Caco-2 (cell line): ENCODE measurements at regions not wholly inside any gene's neighbourhood (a gene's known extent, or its start where the extent isn't known, plus 50 kb on each side); places are given as distances from the start of the nearest gene placed in this dataset.
"Not testable (repeated sequence)": the region's sequence is repeated elsewhere in the genome, so short reads cannot be mapped to it uniquely, and the experiment has no call there.

Source experiments
- BruUV-seq: library from RNA; stranded (reverse); fragments of 400-500 nt; replicated peaks from 2 replicates; lab custom pipeline; 2021; lab: Mats Ljungman, UMichigan
- CTCF ChIA-PET: fragments of 300-600 bp; sonication (Branson Sonifier 250); formaldehyde crosslinking; loops from one replicate; lab custom pipeline; 2022; ENCODE audit warnings: antibody characterized with exemption; lab: Charles Lee
- POLR2A ChIA-PET: fragments of 300-600 bp; sonication (Branson Sonifier 250); formaldehyde crosslinking; loops from one replicate; lab custom pipeline; 2022; ENCODE audit warnings: antibody characterized with exemption; lab: Charles Lee
- DNase-seq, 2 experiments: peaks; one replicate each; pipeline versions ENCODE4 v3.0.0 to v3.0.0-alpha.2; 2020 to 2022
- H3K27me3 ChIP-seq: replicated peaks from 2 replicates; pipeline ENCODE4 v1.6.0; 2011; ENCODE audit warnings: low read length; ENCODE audit not compliant: control insufficient read depth, insufficient read depth
- H3K36me3 ChIP-seq: 2 replicates; pipeline ENCODE4 v1.5.1; 2011; ENCODE audit warnings: low read length; ENCODE audit not compliant: control insufficient read depth, insufficient read depth
- H3K4me1 ChIP-seq: fragments of 250-450 bp; sonication (Bioruptor Pico); 2 replicates; pipeline ENCODE4 v1.5.1; 2020; ENCODE audit warnings: mild to moderate bottlenecking
- H3K4me3 ChIP-seq: 2 replicates; pipeline ENCODE4 v1.5.1; 2011; ENCODE audit warnings: low read depth, mild to moderate bottlenecking, control low read depth, low read length
- H3K9me3 ChIP-seq: fragments of 250-450 bp; sonication (Bioruptor Pico); 2 replicates; pipeline ENCODE4 v1.5.1; 2020; ENCODE audit warnings: mild to moderate bottlenecking, moderate library complexity
- H3K27ac Mint-ChIP-seq: one replicate; pipeline ENCODE4 v1.8.0; 2022; ENCODE audit warnings: mixed read lengths; ENCODE audit not compliant: unreplicated experiment
- H3K27me3 Mint-ChIP-seq: one replicate; pipeline ENCODE4 v1.8.0; 2022; ENCODE audit warnings: mixed read lengths; ENCODE audit not compliant: insufficient read depth, unreplicated experiment
- H3K36me3 Mint-ChIP-seq: one replicate; pipeline ENCODE4 v1.8.0; 2022; ENCODE audit warnings: mild to moderate bottlenecking, mixed read lengths; ENCODE audit not compliant: insufficient read depth, unreplicated experiment
- H3K4me1 Mint-ChIP-seq: one replicate; pipeline ENCODE4 v1.8.0; 2022; ENCODE audit warnings: low read depth, mixed read lengths; ENCODE audit not compliant: unreplicated experiment
- H3K4me3 Mint-ChIP-seq: one replicate; pipeline ENCODE4 v1.8.0; 2022; ENCODE audit warnings: mild to moderate bottlenecking, moderate library complexity, mixed read lengths; ENCODE audit not compliant: unreplicated experiment
- H3K9me3 Mint-ChIP-seq: one replicate; pipeline ENCODE4 v1.8.0; 2022; ENCODE audit warnings: mixed read lengths; ENCODE audit not compliant: unreplicated experiment
- intact Hi-C: fragments of 100-400 bp; cut with micrococcal nuclease; formaldehyde crosslinking; loops from one replicate; pipeline ENCODE4 v1.10.0; 2022; ENCODE audit not compliant: unreplicated experiment
- TF ChIP-seq, protein P1 (sequence below), 2 experiments: fragments of 200-600 bp in 1 of 2; IDR thresholded peaks; 1 replicate in 1 of 2; 2 replicates in 1 of 2; pipeline versions ENCODE4 v1.5.1 to v1.8.0; 2011 to 2022; ENCODE audit warnings: antibody characterized with exemption in 1 of 2, control low read depth in 1 of 2, inconsistent platforms in 1 of 2, low read depth in 1 of 2, low read length in 1 of 2, mild to moderate bottlenecking in 1 of 2, moderate library complexity in 1 of 2; ENCODE audit not compliant: insufficient read depth in 1 of 2, severe bottlenecking in 1 of 2, unreplicated experiment in 1 of 2

DNA sequence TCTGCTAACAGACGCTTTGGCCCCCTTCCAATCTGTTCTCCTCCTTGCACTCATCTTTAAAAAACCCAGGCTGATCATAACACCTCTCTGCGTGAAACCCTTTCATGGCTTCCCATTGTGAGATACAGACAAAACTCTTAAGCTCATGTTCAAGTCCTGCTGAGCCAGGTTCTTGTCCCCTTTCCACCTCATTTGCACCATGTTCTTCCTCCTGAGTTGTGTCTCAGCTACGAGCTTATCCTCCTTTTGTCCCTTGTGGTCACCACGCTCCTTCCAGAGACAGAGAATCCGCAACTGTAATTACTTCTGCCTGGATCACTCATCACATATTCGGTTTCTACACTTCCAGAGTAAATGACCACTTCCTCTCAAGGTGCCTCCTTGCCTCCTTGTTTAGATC lies 238.8 kb downstream of the ACTR3 start:
- no peak for DNase-seq
- ChIA-PET POLR2A (no interaction called here), CTCF (no interaction called here)
- Mint-ChIP-seq H3K27ac (no peak overlapping the region), H3K27me3 (no peaks in the 10 kb centered on the region), H3K4me1 (no peaks in the 10 kb centered on the region), H3K4me3 (no peak overlapping the region), H3K36me3 (no peaks in the 10 kb centered on the region), H3K9me3 (no peaks in the 10 kb centered on the region)
- Histone ChIP-seq H3K9me3 (no peaks in the 10 kb centered on the region), H3K4me3 (no peak overlapping the region), H3K4me1 (no peaks in the 10 kb centered on the region), H3K27me3 (no peaks in the 10 kb centered on the region; the same call in 1 of the 2 replicates), H3K36me3 (no peaks in the 10 kb centered on the region)
- intact Hi-C loops, result no loop called here
- BruUV-seq, result no TSS peak
- TF ChIP-seq, protein P1, sequence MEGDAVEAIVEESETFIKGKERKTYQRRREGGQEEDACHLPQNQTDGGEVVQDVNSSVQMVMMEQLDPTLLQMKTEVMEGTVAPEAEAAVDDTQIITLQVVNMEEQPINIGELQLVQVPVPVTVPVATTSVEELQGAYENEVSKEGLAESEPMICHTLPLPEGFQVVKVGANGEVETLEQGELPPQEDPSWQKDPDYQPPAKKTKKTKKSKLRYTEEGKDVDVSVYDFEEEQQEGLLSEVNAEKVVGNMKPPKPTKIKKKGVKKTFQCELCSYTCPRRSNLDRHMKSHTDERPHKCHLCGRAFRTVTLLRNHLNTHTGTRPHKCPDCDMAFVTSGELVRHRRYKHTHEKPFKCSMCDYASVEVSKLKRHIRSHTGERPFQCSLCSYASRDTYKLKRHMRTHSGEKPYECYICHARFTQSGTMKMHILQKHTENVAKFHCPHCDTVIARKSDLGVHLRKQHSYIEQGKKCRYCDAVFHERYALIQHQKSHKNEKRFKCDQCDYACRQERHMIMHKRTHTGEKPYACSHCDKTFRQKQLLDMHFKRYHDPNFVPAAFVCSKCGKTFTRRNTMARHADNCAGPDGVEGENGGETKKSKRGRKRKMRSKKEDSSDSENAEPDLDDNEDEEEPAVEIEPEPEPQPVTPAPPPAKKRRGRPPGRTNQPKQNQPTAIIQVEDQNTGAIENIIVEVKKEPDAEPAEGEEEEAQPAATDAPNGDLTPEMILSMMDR (IDR thresholded peaks at IDR 0.05; ENCODE audit: insufficient read depth in 1 of 2, low read depth in 1 of 2, low read length in 1 of 2, severe bottlenecking in 1 of 2, unreplicated experiment in 1 of 2), result no peak

DNA sequence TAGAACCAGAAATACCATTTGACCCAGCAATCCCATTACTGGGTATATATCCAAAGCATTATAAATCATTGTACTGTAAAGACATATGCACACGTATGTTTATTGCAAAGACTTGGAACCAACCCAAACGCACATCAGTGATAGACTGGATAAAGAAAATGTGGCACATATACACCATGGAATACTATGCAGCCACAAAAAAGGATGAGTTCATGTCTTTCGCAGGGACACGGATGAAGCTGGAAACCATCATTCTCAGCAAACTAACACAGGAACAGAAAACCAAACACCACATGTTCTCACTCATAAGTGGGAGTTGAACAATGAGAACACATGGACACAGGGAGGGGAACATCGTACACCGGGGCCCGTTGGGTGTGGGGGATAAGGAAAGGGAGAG lies 242.2 kb downstream of the ACTR3 start:
- H3K4me1 Mint-ChIP-seq, H3K27me3 ChIP-seq, H3K36me3 ChIP-seq, H3K36me3 Mint-ChIP-seq, BruUV-seq, H3K4me1 ChIP-seq, CTCF ChIA-PET, POLR2A ChIA-PET, DNase-seq, H3K27me3 Mint-ChIP-seq, H3K9me3 Mint-ChIP-seq, H3K4me3 ChIP-seq, H3K9me3 ChIP-seq, intact Hi-C loops, H3K27ac Mint-ChIP-seq, H3K4me3 Mint-ChIP-seq: not testable (repeated sequence)

DNA sequence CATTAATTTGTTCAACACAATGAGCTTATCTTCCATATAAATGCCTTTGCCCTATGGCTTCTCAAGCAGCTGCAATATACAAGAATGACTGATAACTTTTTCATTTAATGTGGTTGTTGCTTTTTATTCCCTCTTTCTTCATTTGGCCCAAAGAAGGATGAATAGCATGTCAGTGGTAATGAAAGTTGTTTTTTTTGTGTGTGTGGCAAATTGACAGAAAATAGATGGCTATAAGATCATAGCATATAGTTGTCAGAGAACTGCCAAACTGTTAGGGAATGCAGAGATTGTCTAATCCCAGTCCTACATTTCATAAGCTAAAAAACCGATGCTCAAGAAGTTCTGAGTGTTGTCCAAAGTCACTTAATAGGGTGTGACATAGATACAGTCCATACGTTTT lies 244.3 kb downstream of the ACTR3 start:
- BruUV-seq, result no TSS peak
- no peak overlapping the region for H3K4me3 ChIP-seq
- Mint-ChIP-seq H3K4me3 (no peak overlapping the region), H3K27me3 (peaks cover 2% of the 10 kb centered on the region), H3K9me3 (no peaks in the 10 kb centered on the region), H3K36me3 (no peaks in the 10 kb centered on the region), H3K27ac (no peak overlapping the region), H3K4me1 (no peaks in the 10 kb centered on the region)
- no peaks in the 10 kb centered on the region for H3K36me3 ChIP-seq
- no peaks in the 10 kb centered on the region for H3K4me1 ChIP-seq
- H3K9me3 ChIP-seq, result no peaks in the 10 kb centered on the region
- no peaks in the 10 kb centered on the region for H3K27me3 ChIP-seq
- TF ChIP-seq, protein P1 (IDR thresholded peaks at IDR 0.05; ENCODE audit: insufficient read depth in 1 of 2, low read depth in 1 of 2, low read length in 1 of 2, severe bottlenecking in 1 of 2, unreplicated experiment in 1 of 2), result no peak
- ChIA-PET POLR2A (no interaction called here), CTCF (no interaction called here)
- intact Hi-C loops, result no loop called here
- no peak for DNase-seq

DNA sequence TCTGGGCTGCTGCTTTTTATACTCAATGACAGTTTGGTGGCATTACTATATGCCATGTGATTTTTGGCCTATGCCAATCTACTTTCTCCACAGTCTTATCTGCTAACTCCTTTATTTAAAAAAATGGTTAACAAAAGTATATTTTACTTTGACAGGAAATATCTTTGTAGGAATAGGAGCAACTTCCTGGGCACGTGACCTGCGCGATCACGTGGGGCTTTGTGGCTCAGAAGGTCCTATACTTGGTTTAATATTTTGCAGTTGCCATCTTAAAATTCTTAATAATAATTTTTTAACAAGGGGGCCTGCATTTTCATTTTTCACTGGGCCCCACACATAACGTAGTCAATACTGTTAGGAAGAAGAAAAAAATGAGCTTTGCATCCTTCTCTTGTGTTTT lies 249.7 kb downstream of the ACTR3 start:
- BruUV-seq, result no TSS peak
- Mint-ChIP-seq H3K27ac (no peak overlapping the region), H3K9me3 (no peaks in the 10 kb centered on the region), H3K36me3 (no peaks in the 10 kb centered on the region), H3K4me1 (no peaks in the 10 kb centered on the region), H3K27me3 (peaks cover 2% of the 10 kb centered on the region), H3K4me3 (no peak overlapping the region)
- intact Hi-C loops, result no loop called here
- Histone ChIP-seq H3K4me1 (no peaks in the 10 kb centered on the region), H3K27me3 (no peaks in the 10 kb centered on the region), H3K9me3 (no peaks in the 10 kb centered on the region), H3K36me3 (no peaks in the 10 kb centered on the region), H3K4me3 (no peak overlapping the region)
- DNase-seq, result no peak
- POLR2A ChIA-PET, result no interaction called here
- TF ChIP-seq, protein P1 (IDR thresholded peaks at IDR 0.05; ENCODE audit: insufficient read depth in 1 of 2, low read depth in 1 of 2, low read length in 1 of 2, severe bottlenecking in 1 of 2, unreplicated experiment in 1 of 2), result no peak
- CTCF ChIA-PET, result no interaction called here
